Activated CD8-positive, alpha-beta memory T cell treated with anti-CD3 and anti-CD28 coated beads, Interleukin-2, amount 50 U/mL, for 4 hours (primary cell): ENCODE measurements at regions not wholly inside any gene's neighbourhood (a gene's known extent, or its start where the extent isn't known, plus 50 kb on each side); places are given as distances from the start of the nearest gene placed in this dataset.

Source experiments
- DNase-seq: peaks from one replicate; pipeline ENCODE4 v3.0.0-alpha.2; 2020

GRCh38 chr14:71588576-71589215 is 343.5 kb upstream of the RGS6 start:
- no peak for DNase-seq

- DNase-seq = no peak
These were observed 342.6 kb upstream of the RGS6 start for GRCh38 chr14:71589609-71590008.

- no peak for DNase-seq
These were observed 342.1 kb upstream of the RGS6 start for GRCh38 chr14:71590131-71590530.

- no peak for DNase-seq
These were observed 341.0 kb upstream of the RGS6 start for GRCh38 chr14:71591231-71591630.

GRCh38 chr14:71591929-71592328 is 340.3 kb upstream of the RGS6 start:
- no peak for DNase-seq

GRCh38 chr14:71592361-71592760 is 339.9 kb upstream of the RGS6 start:
- DNase-seq = no peak

GRCh38 chr14:71593966-71594365 is 338.3 kb upstream of the RGS6 start:
- DNase-seq = no peak

- no peak for DNase-seq
These were observed 337.4 kb upstream of the RGS6 start for GRCh38 chr14:71594821-71595220.

GRCh38 chr14:71595441-71595840 is 336.8 kb upstream of the RGS6 start:
- no peak for DNase-seq

- no peak for DNase-seq
These were observed 334.8 kb upstream of the RGS6 start for GRCh38 chr14:71597287-71597920.

- DNase-seq = no peak
These were observed 334.1 kb upstream of the RGS6 start for GRCh38 chr14:71597955-71598660.

GRCh38 chr14:71600309-71600708 is 331.9 kb upstream of the RGS6 start:
- no peak for DNase-seq

GRCh38 chr14:71602524-71602923 is 329.7 kb upstream of the RGS6 start:
- no peak for DNase-seq

GRCh38 chr14:71604231-71604630 is 328.0 kb upstream of the RGS6 start:
- no peak for DNase-seq

- DNase-seq = no peak
These were observed 326.2 kb upstream of the RGS6 start for GRCh38 chr14:71606064-71606463.

- no peak for DNase-seq
These were observed 325.7 kb upstream of the RGS6 start for GRCh38 chr14:71606575-71606974.

- no peak for DNase-seq
These were observed 325.2 kb upstream of the RGS6 start for GRCh38 chr14:71607056-71607455.

GRCh38 chr14:71610149-71610548 is 322.1 kb upstream of the RGS6 start:
- DNase-seq = no peak

GRCh38 chr14:71610797-71611196 is 321.4 kb upstream of the RGS6 start:
- no peak for DNase-seq

GRCh38 chr14:71613168-71613567 is 319.1 kb upstream of the RGS6 start:
- no peak for DNase-seq

- no peak for DNase-seq
These were observed 316.2 kb upstream of the RGS6 start for GRCh38 chr14:71616013-71616412.

- DNase-seq = no peak
These were observed 314.2 kb upstream of the RGS6 start for GRCh38 chr14:71618047-71618446.

GRCh38 chr14:71618716-71619115 is 313.5 kb upstream of the RGS6 start:
- DNase-seq = no peak

- no peak for DNase-seq
These were observed 312.8 kb upstream of the RGS6 start for GRCh38 chr14:71619472-71619871.
